Lung (tissue), 11 donors: ENCODE measurements at regions not wholly inside any gene's neighbourhood (a gene's known extent, or its start where the extent isn't known, plus 50 kb on each side); places are given as distances from the start of the nearest gene placed in this dataset.
A peak's percentile ranks its signal among the peaks of the same experiment; 100 is the strongest.

Experiments used
- ATAC-seq: fragments of 200-7000 bp; cut with Tn5 transposase; one replicate; pipeline ENCODE4 v1.9.1; 2020; ENCODE audit warnings: moderate number of reproducible peaks; ENCODE audit not compliant: insufficient read depth, low FRiP score
- DNase-seq, 3 donors: peaks; one replicate each; pipeline ENCODE4 v3.0.0-alpha.2; 2013 to 2017
- H3K27ac ChIP-seq, 2 donors: one replicate each; pipeline ENCODE4 v1.5.1; 2013; ENCODE audit warnings: mild to moderate bottlenecking in 2 of 2, moderate library complexity in 2 of 2, control low read depth in 1 of 2, inconsistent platforms in 1 of 2, low read depth in 1 of 2, low read length in 1 of 2
- H3K27me3 ChIP-seq, 3 donors: one replicate each; pipeline ENCODE4 v1.5.1; 2013; ENCODE audit warnings: low read length in 2 of 3; ENCODE audit not compliant: control insufficient read depth in 3 of 3, insufficient read depth in 3 of 3
- H3K36me3 ChIP-seq, 4 donors: one replicate each; pipeline ENCODE4 v1.5.1; 2013; ENCODE audit warnings: low read length in 4 of 4, mild to moderate bottlenecking in 1 of 4, moderate library complexity in 1 of 4; ENCODE audit not compliant: control insufficient read depth in 4 of 4, insufficient read depth in 4 of 4
- H3K4me1 ChIP-seq, 5 donors: one replicate each; pipeline ENCODE4 v1.5.1; 2013; ENCODE audit warnings: low read length in 5 of 5, mild to moderate bottlenecking in 2 of 5, moderate library complexity in 1 of 5; ENCODE audit not compliant: control insufficient read depth in 5 of 5, insufficient read depth in 5 of 5
- H3K4me3 ChIP-seq: one replicate; pipeline ENCODE4 v1.5.1; 2013; ENCODE audit warnings: mild to moderate bottlenecking, control low read depth, moderate library complexity
- H3K9ac ChIP-seq, 2 donors: one replicate each; pipeline ENCODE4 v1.5.1; 2013; ENCODE audit warnings: low read length in 2 of 2, control low read depth in 1 of 2; ENCODE audit not compliant: insufficient read depth in 1 of 2
- H3K9me3 ChIP-seq, 4 donors: one replicate each; pipeline ENCODE4 v1.5.1; 2013; ENCODE audit warnings: low read length in 3 of 4, mild to moderate bottlenecking in 1 of 4, moderate library complexity in 1 of 4; ENCODE audit not compliant: control insufficient read depth in 4 of 4, insufficient read depth in 3 of 4
- CTCF ChIP-seq: IDR thresholded peaks from 2 replicates; pipeline ENCODE4 v1.5.1; 2012; ENCODE audit warnings: mild to moderate bottlenecking; ENCODE audit errors: control extremely low read depth, extremely low read depth
- WGBS, 2 donors: extraction: QIAGEN DNeasy Blood & Tissue Kit; methylation state at CpG; one replicate each; pipeline ENCODE4 v1.1.7; 2013; 5-methylcytosine and 5-hydroxymethylcytosine counted together
- donor health status: control.
- donor health status: control.
- donor health status: Bipolar disorder and iron deficiency.
- donor health status: healthy.
- donor health status: DM: yes; HTN: yes; CAD: no.

- H3K36me3 ChIP-seq = no peaks in the 10 kb centered on the region
- H3K9ac ChIP-seq = no peak overlapping the region
- no peak for TF ChIP-seq CTCF
- 83 to 86% methylated on average over 2 of the region's 2 CpGs for WGBS, 2 donors
- DNase-seq = peak in 1 of 3 donors; percentile 13
- no peak overlapping the region for H3K27ac ChIP-seq
- H3K27me3 ChIP-seq = no peaks in the 10 kb centered on the region
- H3K4me1 ChIP-seq = peaks cover 0 to 9% (median 0%) of the 10 kb centered on the region in 5 donors
- no peak for ATAC-seq
- no peaks in the 10 kb centered on the region for H3K9me3 ChIP-seq
- H3K4me3 ChIP-seq = no peak overlapping the region
These were observed 251.1 kb upstream of the PIK3C3 start for GRCh38 chr18:41703744-41704530.

- Histone ChIP-seq H3K9me3 (no peaks in the 10 kb centered on the region), H3K4me3 (no peak overlapping the region), H3K36me3 (no peaks in the 10 kb centered on the region), H3K27ac (no peak overlapping the region), H3K4me1 (peaks cover 0 to 9% (median 0%) of the 10 kb centered on the region in 5 donors), H3K27me3 (no peaks in the 10 kb centered on the region), H3K9ac (no peak overlapping the region)
- ATAC-seq (no peak), DNase-seq (peak in 2 of 3 donors; percentile 48 to 65)
- 75 to 77% methylated on average over 4 of the region's 4 CpGs for WGBS, 2 donors
- no peak for TF ChIP-seq CTCF
These were observed 254.6 kb upstream of the PIK3C3 start for GRCh38 chr18:41700416-41700815.

- Histone ChIP-seq H3K9me3 (no peaks in the 10 kb centered on the region), H3K4me3 (no peak overlapping the region), H3K36me3 (no peaks in the 10 kb centered on the region), H3K27me3 (no peaks in the 10 kb centered on the region), H3K27ac (no peak overlapping the region), H3K4me1 (peaks cover 0 to 8% (median 0%) of the 10 kb centered on the region in 5 donors), H3K9ac (no peak overlapping the region)
- DNase-seq = peak in 1 of 3 donors; percentile 30
- TF ChIP-seq CTCF = no peak
- ATAC-seq = no peak
These were observed 259.6 kb upstream of the PIK3C3 start for GRCh38 chr18:41695441-41695840.
